Right atrium auricular region (tissue), 2 donors: ENCODE measurements at regions not wholly inside any gene's neighbourhood (a gene's known extent, or its start where the extent isn't known, plus 50 kb on each side); places are given as distances from the start of the nearest gene placed in this dataset.

Experiments
- DNase-seq: peaks from one replicate; pipeline ENCODE4 v3.0.0-alpha.2; 2019; ENCODE audit warnings: low spot score
- H3K27ac ChIP-seq, 2 donors: fragments of 200-600 bp; sonication (generic); 1 replicate in 1 of 2; 2 replicates in 1 of 2; pipeline ENCODE4 v1.5.1; 2016 to 2019
- H3K27me3 ChIP-seq, 2 donors: fragments of 200-600 bp; sonication (generic); one replicate each; pipeline versions ENCODE4 v1.5.1 to v1.6.0; 2017 to 2019
- H3K36me3 ChIP-seq: fragments of 200-600 bp; sonication (generic); one replicate; pipeline ENCODE4 v1.5.1; 2016
- H3K4me1 ChIP-seq, 2 donors: fragments of 200-600 bp; sonication (generic); one replicate each; pipeline versions ENCODE4 v1.5.1 to v1.6.0; 2017 to 2019
- H3K4me3 ChIP-seq, 2 donors: fragments of 200-600 bp; sonication (generic); 1 replicate in 1 of 2; 2 replicates in 1 of 2; pipeline ENCODE4 v1.5.1; 2017 to 2019; ENCODE audit warnings: mild to moderate bottlenecking in 1 of 2, moderate library complexity in 1 of 2
- H3K9me3 ChIP-seq, 2 donors: fragments of 200-600 bp; sonication (generic); one replicate each; pipeline ENCODE4 v1.5.1; 2019
- CTCF ChIP-seq, 2 donors: fragments of 200-600 bp; sonication (generic); IDR thresholded peaks; one replicate each; pipeline ENCODE4 v1.5.1; 2019; ENCODE audit warnings: antibody characterized with exemption in 2 of 2

- DNase-seq, result no peak
- no peak overlapping the region for H3K27ac ChIP-seq
- no peak overlapping the region for H3K4me3 ChIP-seq
- H3K36me3 ChIP-seq, result no peaks in the 10 kb centered on the region
- H3K4me1 ChIP-seq, result no peaks in the 10 kb centered on the region
- TF ChIP-seq CTCF (IDR thresholded peaks at IDR 0.05), result no peak
- no peaks in the 10 kb centered on the region for H3K9me3 ChIP-seq
- no peaks in the 10 kb centered on the region for H3K27me3 ChIP-seq
These were observed 340.7 kb downstream of the NR2F1-AS1 start for GRCh38 chr5:93240228-93240834.

DNA sequence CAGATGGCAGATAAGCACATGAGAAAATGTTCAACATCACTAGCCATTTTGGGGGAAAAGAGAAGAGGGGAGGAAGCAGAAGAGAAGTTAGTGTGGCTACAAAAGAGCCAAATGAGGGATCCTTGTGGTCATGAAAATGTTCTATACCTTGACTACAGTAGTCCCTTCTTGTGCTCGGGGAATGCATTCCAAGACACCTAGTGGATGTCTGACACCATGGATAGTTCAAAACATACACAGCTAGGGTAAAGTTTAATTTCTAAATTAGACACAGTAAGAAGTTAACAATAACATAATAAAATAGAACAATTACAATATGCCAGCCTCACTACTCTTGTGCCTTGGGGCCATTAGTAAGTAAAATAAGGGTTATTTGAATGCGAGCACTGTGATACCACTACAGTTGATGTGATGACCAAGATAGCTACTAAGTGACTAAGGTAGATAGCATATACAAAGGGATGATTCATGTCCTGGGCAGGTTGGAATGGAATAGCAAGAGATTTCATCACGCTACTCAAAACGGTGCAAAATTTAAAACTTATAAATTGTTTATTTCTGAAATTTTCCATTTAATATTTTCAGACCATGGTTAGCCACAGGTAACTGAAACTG, 344.1 kb downstream of the NR2F1-AS1 start:
- no peak for DNase-seq
- Histone ChIP-seq H3K27ac (no peak overlapping the region), H3K9me3 (no peaks in the 10 kb centered on the region), H3K36me3 (no peaks in the 10 kb centered on the region), H3K4me3 (no peak overlapping the region), H3K27me3 (no peaks in the 10 kb centered on the region), H3K4me1 (no peaks in the 10 kb centered on the region)
- TF ChIP-seq CTCF (IDR thresholded peaks at IDR 0.05), result no peak

DNA sequence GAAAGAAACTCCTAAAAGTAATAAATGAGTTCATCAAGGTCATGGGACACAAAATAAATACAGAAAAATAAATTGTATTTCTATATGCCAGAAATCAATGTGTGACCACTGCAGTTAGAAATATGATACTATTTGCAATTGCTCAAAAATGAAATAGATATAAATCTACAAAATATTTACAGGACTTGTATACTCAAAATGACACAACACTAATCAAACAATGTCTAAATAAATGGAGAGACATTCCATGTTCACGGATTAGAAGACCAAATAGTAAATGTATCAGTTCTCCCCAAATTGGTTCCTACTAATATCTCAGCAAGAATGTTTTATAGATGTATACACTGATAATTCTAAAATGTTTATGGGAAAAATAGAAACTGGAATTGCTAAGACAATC, 345.3 kb downstream of the NR2F1-AS1 start:
- H3K4me1 ChIP-seq, result no peaks in the 10 kb centered on the region
- no peak for DNase-seq
- no peak for TF ChIP-seq CTCF (IDR thresholded peaks at IDR 0.05)
- no peaks in the 10 kb centered on the region for H3K9me3 ChIP-seq
- no peaks in the 10 kb centered on the region for H3K27me3 ChIP-seq
- no peaks in the 10 kb centered on the region for H3K36me3 ChIP-seq
- no peak overlapping the region for H3K27ac ChIP-seq
- H3K4me3 ChIP-seq, result no peak overlapping the region

GRCh38 chr5:93226202-93226735, 354.8 kb downstream of the NR2F1-AS1 start:
- Histone ChIP-seq H3K4me1 (no peaks in the 10 kb centered on the region), H3K27ac (no peak overlapping the region), H3K4me3 (no peak overlapping the region), H3K27me3 (no peaks in the 10 kb centered on the region), H3K9me3 (no peaks in the 10 kb centered on the region), H3K36me3 (no peaks in the 10 kb centered on the region)
- DNase-seq, result no peak
- TF ChIP-seq CTCF (IDR thresholded peaks at IDR 0.05), result no peak

GRCh38 chr5:93225748-93226147, 355.3 kb downstream of the NR2F1-AS1 start:
- H3K27ac ChIP-seq, result no peak overlapping the region
- no peaks in the 10 kb centered on the region for H3K9me3 ChIP-seq
- H3K4me3 ChIP-seq, result no peak overlapping the region
- H3K4me1 ChIP-seq, result no peaks in the 10 kb centered on the region
- no peak for TF ChIP-seq CTCF (IDR thresholded peaks at IDR 0.05)
- H3K36me3 ChIP-seq, result no peaks in the 10 kb centered on the region
- no peaks in the 10 kb centered on the region for H3K27me3 ChIP-seq
- DNase-seq, result no peak
